HepG2 (cell line): ENCODE measurements at regions not wholly inside any gene's neighbourhood (a gene's known extent, or its start where the extent isn't known, plus 50 kb on each side); places are given as distances from the start of the nearest gene placed in this dataset.

Experiments
- ATAC-seq: fragments of 200-7000 bp; cut with Tn5 transposase; 3 replicates; pipeline ENCODE4 v1.9.1; 2020; ENCODE audit warnings: mild to moderate bottlenecking, moderate library complexity
- BruUV-seq: library from RNA; stranded (reverse); fragments of 400-500 nt; replicated peaks from 2 replicates; lab custom pipeline; 2021; lab: Mats Ljungman, UMichigan
- CTCF ChIA-PET: fragments of 300-600 bp; formaldehyde crosslinking; extraction: SDS; loops from one replicate; lab custom pipeline; 2021; ENCODE audit warnings: low total read pairs, inconsistent platforms, low intra/inter-chr PET ratio; lab: Yijun Ruan, JAX
- POLR2A ChIA-PET: fragments of 350-600 bp; sonication (Branson Sonifier 250); formaldehyde crosslinking; loops from one replicate; lab custom pipeline; 2020; ENCODE audit warnings: antibody characterized with exemption, inconsistent platforms; lab: Yijun Ruan, JAX
- DNase-seq: peaks from one replicate; pipeline ENCODE4 v3.0.0-alpha.2; 2015; ENCODE audit warnings: low spot score
- FAIRE-seq: peaks from 3 replicates; lab custom pipeline; 2011; peaks lifted over from hg19 to GRCh38; lab: Jason Lieb, UNC
- H2AFZ ChIP-seq: one replicate; pipeline ENCODE4 v1.6.1; 2011; ENCODE audit warnings: low read length, inconsistent platforms
- H3K27ac ChIP-seq: fragments of 300-600 bp; 3 replicates; pipeline ENCODE4 v1.8.0; 2011; ENCODE audit warnings: mixed run types, mild to moderate bottlenecking, mixed read lengths, low read length, inconsistent platforms; ENCODE audit not compliant: insufficient read depth; ENCODE audit errors: extremely low read length
- H3K27me3 ChIP-seq, 2 experiments: fragments of 200-600 bp in 1 of 2; 2 replicates in 1 of 2; 3 replicates in 1 of 2; pipeline versions ENCODE4 v1.6.0 to v1.8.0; 2011; ENCODE audit warnings: low read length in 2 of 2, mild to moderate bottlenecking in 2 of 2, moderate library complexity in 2 of 2, inconsistent platforms in 1 of 2; ENCODE audit not compliant: insufficient read depth in 2 of 2, control insufficient read depth in 1 of 2
- H3K36me3 ChIP-seq, 2 experiments: fragments of 200-600 bp in 1 of 2; replicated peaks in 1 of 2; 2 replicates in 1 of 2; 3 replicates in 1 of 2; pipeline versions ENCODE4 v1.5.1 to v1.8.0; 2011; ENCODE audit warnings: low read length in 2 of 2, inconsistent platforms in 1 of 2; ENCODE audit not compliant: insufficient read depth in 2 of 2, control insufficient read depth in 1 of 2
- H3K4me1 ChIP-seq: 2 replicates; pipeline ENCODE4 v1.5.1; 2012; ENCODE audit warnings: low read length, inconsistent platforms; ENCODE audit not compliant: insufficient read depth
- H3K4me2 ChIP-seq: 2 replicates; pipeline ENCODE4 v1.6.0; 2011; ENCODE audit warnings: low read depth, low read length, inconsistent platforms
- H3K4me3 ChIP-seq, 3 experiments: fragments of 200-600 bp in 1 of 3; sonication (generic), shearing (Covaris generic) in 1 of 3; replicated peaks in 1 of 3; 2 replicates each; pipeline ENCODE4 v1.5.1; 2011 to 2016; ENCODE audit warnings: low read length in 3 of 3, inconsistent platforms in 2 of 3, low read depth in 2 of 3, mild to moderate bottlenecking in 2 of 3, control low read depth in 1 of 3, mixed read lengths in 1 of 3; ENCODE audit not compliant: insufficient read depth in 1 of 3
- H3K79me2 ChIP-seq: one replicate; pipeline ENCODE4 v1.6.1; 2011; ENCODE audit warnings: low read length, inconsistent platforms; ENCODE audit not compliant: insufficient read depth
- H3K9ac ChIP-seq: 2 replicates; pipeline ENCODE4 v1.6.0; 2011; ENCODE audit warnings: mild to moderate bottlenecking, low read depth, low read length, inconsistent platforms; ENCODE audit not compliant: insufficient read depth
- H3K9me3 ChIP-seq: 2 replicates; pipeline ENCODE4 v1.5.1; 2012; ENCODE audit warnings: mild to moderate bottlenecking, low read length
- H4K20me1 ChIP-seq: 2 replicates; pipeline ENCODE4 v1.6.0; 2011; ENCODE audit warnings: inconsistent platforms, mild to moderate bottlenecking, low read length, moderate library complexity; ENCODE audit not compliant: insufficient read depth
- CAMTA2 ChIP-seq: sonication (generic); formaldehyde crosslinking; IDR thresholded peaks from 2 replicates; pipeline ENCODE4 v1.4.0; 2020; ENCODE audit warnings: mild to moderate bottlenecking, missing genetic modification reagents, borderline replicate concordance
- DMTF1 ChIP-seq: sonication (generic); formaldehyde crosslinking; IDR thresholded peaks from 2 replicates; pipeline ENCODE4 v1.4.0; 2020; ENCODE audit warnings: mild to moderate bottlenecking, missing genetic modification reagents
- IRX3 ChIP-seq: sonication (generic); formaldehyde crosslinking; IDR thresholded peaks from 2 replicates; pipeline ENCODE4 v1.8.1; 2023; ENCODE audit warnings: mild to moderate bottlenecking, low read depth, missing genetic modification reagents, borderline replicate concordance
- KIAA2018 ChIP-seq: sonication (generic); formaldehyde crosslinking; IDR thresholded peaks from 2 replicates; pipeline ENCODE4 v1.5.0; 2020; ENCODE audit warnings: mild to moderate bottlenecking, missing genetic modification reagents, borderline replicate concordance
- POLR2AphosphoS5 ChIP-seq: IDR thresholded peaks from 2 replicates; pipeline ENCODE4 v1.6.1; 2012; ENCODE audit warnings: low read depth, low read length
- SCMH1 ChIP-seq: sonication (generic); formaldehyde crosslinking; IDR thresholded peaks from 2 replicates; pipeline ENCODE4 v1.9.0; 2021; ENCODE audit warnings: missing genetic modification reagents, mild to moderate bottlenecking, borderline replicate concordance
- U2AF2 ChIP-seq: fragments of 200-400 bp; formaldehyde crosslinking; IDR thresholded peaks from 2 replicates; pipeline ENCODE4 v1.6.1; 2017; ENCODE audit warnings: low read depth, mild to moderate bottlenecking, low read length
- ZMYM2 ChIP-seq: sonication (generic); formaldehyde crosslinking; IDR thresholded peaks from 2 replicates; pipeline ENCODE4 v1.8.0; 2022; ENCODE audit warnings: mild to moderate bottlenecking, missing genetic modification reagents
- ZNF20 ChIP-seq: sonication (generic); formaldehyde crosslinking; IDR thresholded peaks from 2 replicates; pipeline ENCODE4 v1.4.0; 2020; ENCODE audit warnings: mild to moderate bottlenecking, moderate library complexity, missing genetic modification reagents
- ZNF230 ChIP-seq: sonication (generic); formaldehyde crosslinking; IDR thresholded peaks from 2 replicates; pipeline ENCODE4 v1.4.0; 2020; ENCODE audit warnings: mild to moderate bottlenecking, missing genetic modification reagents
- ZNF629 ChIP-seq: sonication (generic); formaldehyde crosslinking; conservative IDR thresholded peaks from 2 replicates; pipeline ENCODE4 v1.5.0; 2020; ENCODE audit warnings: missing genetic modification reagents
- ZNF790 ChIP-seq: sonication (generic); formaldehyde crosslinking; IDR thresholded peaks from 2 replicates; pipeline ENCODE4 v1.8.0; 2022; ENCODE audit warnings: missing genetic modification reagents, mild to moderate bottlenecking, borderline replicate concordance
- WGBS: methylation state at CpG from one replicate; pipeline ENCODE4 v1.1.6; 2017; ENCODE audit warnings: low lambda C conversion rate; 5-methylcytosine and 5-hydroxymethylcytosine counted together
- in situ Hi-C: cut with HindIII; loops from 2 replicates; pipeline ENCODE4 v1.10.0; 2017; ENCODE audit warnings: low pct_unique_long_range_greater_than_20kb; ENCODE audit not compliant: extremely low pct_ligation_motif_present
- intact Hi-C: fragments of 100-400 bp; cut with micrococcal nuclease; formaldehyde crosslinking; loops from one replicate; pipeline ENCODE4 v1.10.0; 2022; ENCODE audit not compliant: unreplicated experiment

- Histone ChIP-seq H4K20me1 (no peaks in the 10 kb centered on the region), H3K4me3 (no peak overlapping the region), H2AFZ (no peak overlapping the region), H3K4me2 (no peak overlapping the region), H3K27me3 (no peaks in the 10 kb centered on the region), H3K9me3 (no peaks in the 10 kb centered on the region), H3K27ac (no peak overlapping the region), H3K36me3 (no peaks in the 10 kb centered on the region), H3K79me2 (no peaks in the 10 kb centered on the region), H3K4me1 (no peaks in the 10 kb centered on the region), H3K9ac (no peak overlapping the region)
- BruUV-seq: no TSS peak
- WGBS: 14% methylated on average over 2 of the region's 2 CpGs
- intact Hi-C loops: no loop called here
- CTCF ChIA-PET: no interaction called here
- FAIRE-seq (no peak), ATAC-seq (no peak), DNase-seq (no peak)
- POLR2A ChIA-PET: no interaction called here
- in situ Hi-C loops: no loop called here
- TF ChIP-seq IRX3 (no peak), ZNF20 (no peak), POLR2AphosphoS5 (no peak), ZNF629 (CRISPR knock-in tag) (no peak), ZNF230 (CRISPR knock-in tag) (no peak), U2AF2 (no peak), SCMH1 (no peak), ZNF790 (CRISPR knock-in tag) (no peak), CAMTA2 (CRISPR knock-in tag) (no peak), KIAA2018 (CRISPR knock-in tag) (no peak), DMTF1 (CRISPR knock-in tag) (no peak), ZMYM2 (CRISPR knock-in tag) (no peak)
Observed at GRCh38 chr1:96971439-96971838, 249.9 kb downstream of the PTBP2 start.
